NCI-H345 treated with DMSO at 0.1 percent for 48 hours (cell line): ENCODE measurements at regions not wholly inside any gene's neighbourhood (a gene's known extent, or its start where the extent isn't known, plus 50 kb on each side); places are given as distances from the start of the nearest gene placed in this dataset.
"Not testable (repeated sequence)": the region's sequence is repeated elsewhere in the genome, so short reads cannot be mapped to it uniquely, and the experiment has no call there.

Source experiments
- DNase-seq: peaks from one replicate; lab custom pipeline; 2025; ENCODE audit not compliant: unreplicated experiment; lab: John Stamatoyannopoulos, UW

DNA sequence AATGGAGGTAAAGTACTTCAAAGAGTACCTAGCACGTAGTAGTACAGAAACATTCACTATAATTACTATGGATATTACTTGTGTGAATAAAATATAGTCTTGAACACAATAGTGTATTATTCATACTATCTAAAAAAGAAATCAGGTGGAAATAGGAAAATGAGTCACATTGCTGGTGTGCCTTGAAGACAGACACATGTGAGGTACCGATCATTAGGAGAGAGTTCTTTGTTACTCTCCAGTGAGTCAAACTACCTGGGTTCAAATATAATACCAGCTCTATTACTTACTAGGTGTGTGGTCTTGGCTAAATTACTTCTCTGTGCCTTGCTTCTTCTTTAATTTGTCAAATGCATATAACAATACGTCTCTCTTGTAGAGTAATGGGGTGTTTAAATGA lies 50.8 kb upstream of the BEND6 start:
- no peak for DNase-seq

DNA sequence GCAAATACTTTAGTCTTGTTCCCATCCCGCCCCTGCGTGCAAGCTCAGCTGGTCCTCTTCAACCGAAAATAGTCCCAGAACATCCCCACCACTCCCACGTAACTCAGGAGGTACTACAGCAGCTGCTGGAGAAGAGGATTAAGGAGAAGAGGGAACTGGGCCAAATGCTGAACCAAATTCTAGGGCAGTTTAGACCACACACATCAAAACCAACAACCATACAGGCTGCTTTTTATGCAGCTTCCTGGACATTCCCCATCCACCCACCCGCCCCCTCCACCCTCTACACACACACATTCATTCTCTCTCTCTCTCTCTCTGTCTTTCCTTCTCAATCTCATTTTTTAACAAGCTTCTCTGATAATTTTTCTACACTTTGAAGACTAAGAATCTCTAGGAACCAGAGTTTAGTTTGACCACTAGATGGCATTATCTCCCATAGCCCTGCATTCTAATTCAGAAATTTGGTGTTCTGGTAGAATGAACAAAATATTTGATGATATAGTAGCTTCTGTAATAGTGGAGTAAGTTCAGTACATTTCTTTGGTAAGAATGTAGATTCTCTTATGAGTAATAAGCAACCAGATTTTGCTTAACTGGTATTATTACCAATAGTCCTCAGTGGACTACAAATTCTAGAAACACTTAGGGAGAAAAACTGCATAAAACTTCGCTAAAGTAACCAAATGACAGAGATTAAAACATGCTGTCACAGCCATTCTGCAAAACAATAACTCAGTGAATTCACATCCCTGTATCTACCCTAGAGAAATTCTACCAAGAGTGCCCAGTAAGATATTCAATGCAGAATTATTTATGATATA lies 52.1 kb upstream of the BEND6 start:
- DNase-seq: peak; percentile 13

DNA sequence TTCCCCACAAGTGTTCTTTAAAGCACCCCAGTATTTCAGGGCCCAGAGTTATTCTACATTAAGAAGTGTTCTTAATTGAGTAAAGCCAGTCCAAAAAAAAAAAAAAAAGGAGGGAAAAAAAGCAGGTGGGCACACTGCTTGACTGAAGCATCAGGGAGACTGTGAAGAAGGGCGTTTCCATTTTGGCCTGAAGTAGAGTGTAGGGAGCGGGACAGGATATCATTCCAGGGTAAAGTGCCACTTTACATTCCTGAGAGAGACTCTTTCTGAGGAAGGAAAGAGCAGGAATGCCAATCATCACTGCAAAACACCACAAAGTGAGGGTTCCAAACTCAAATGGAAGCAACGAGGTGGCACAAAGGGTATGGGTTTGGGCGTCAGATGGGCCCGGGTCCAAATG lies 54.1 kb upstream of the BEND6 start:
- no peak for DNase-seq

- no peak for DNase-seq
These were observed 55.2 kb upstream of the BEND6 start for GRCh38 chr6:56899753-56900152.

- no peak for DNase-seq
These were observed 55.6 kb upstream of the BEND6 start for GRCh38 chr6:56899311-56899710.

DNA sequence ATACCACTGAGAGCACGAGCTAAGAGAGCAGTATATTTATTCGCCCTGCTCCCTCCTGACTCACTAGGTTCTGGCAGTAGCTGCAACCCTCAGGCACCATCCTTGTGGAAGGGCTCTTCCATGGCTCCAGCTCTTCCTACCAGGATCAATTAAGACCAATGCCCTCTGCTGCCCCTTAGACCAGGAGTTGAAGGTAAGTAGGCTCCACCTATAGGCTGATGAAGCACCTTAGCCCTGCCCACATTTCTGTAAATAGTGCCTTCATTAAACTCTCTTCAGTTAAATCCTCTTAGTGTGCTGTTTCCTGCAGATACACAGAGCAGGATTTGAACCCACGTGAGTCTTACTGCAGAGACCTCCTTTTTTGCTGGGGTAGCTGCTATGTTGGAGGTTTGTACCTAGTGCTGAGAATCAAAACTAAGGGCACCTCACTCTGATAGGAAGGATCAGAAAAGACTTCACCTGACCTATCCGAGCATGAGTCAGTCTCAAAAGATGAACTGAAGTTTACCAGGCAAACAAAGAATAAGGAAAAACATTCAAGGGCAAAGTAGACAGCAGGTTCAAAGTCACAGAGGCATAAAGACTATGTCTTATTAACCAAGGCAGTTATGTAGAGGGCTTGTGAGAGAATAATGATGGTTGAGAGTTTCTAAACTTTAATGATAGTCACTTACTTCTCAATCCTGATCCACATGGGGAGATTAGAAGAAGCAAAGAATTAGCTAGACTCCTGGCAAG lies 56.9 kb upstream of the BEND6 start:
- no peak for DNase-seq

- no peak for DNase-seq
These were observed 63.2 kb upstream of the BEND6 start for GRCh38 chr6:56891754-56892153.

DNA sequence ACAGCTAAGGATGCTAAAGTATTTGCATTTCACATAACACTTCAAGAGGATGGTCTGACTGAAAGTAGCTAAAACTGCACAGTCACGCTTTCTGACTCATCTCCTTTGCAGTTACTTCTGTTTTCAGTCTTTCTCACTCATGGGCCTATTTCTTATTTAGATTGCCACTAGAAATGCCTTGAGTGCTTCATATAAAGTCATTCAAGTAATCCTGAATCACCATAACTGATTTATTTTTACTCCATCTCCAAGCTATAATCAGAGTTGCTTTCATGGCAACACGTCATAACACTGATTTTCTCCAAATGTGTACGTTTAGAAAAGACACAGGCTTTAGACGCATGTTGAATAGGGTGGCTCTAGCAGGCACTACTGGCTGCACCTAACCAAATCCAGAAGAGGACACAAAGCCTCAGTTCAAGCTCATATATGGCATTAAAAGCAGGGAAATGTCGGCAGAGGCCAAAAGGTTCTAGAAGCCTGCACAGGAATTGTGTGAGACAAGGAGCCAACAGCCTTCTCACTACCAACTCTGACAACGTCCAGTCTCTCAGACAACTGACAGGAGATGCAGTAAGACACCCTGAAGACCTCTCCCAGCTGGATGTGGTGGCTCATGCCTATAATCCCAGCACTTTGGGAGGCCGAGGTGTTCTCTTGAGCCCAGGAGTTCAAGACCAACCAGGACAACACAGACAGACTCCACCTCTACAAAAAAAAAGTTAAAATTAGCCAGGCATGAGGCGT lies 64.1 kb upstream of the BEND6 start:
- no peak for DNase-seq

DNA sequence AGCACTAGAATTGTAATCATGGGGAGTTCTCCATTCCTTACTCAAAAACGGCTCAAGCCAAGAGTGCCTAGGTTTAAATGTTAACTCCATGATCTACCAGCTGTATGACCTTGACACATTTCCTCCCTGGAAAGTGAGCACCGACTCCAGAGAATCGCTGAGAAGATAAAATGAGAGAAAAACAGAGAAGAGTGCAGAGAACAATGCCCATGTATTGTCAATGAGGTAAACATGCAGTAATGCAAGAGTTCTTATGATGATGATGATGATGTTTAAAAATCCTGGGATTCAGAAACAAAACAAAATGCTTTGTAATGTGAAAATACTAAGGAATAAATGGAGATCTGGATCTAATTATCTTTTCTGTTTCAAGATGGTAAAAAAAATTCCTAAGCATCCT lies 64.8 kb upstream of the BEND6 start:
- DNase-seq: no peak

GRCh38 chr6:56889492-56889891 lies 65.4 kb upstream of the BEND6 start:
- no peak for DNase-seq

GRCh38 chr6:56888687-56889086 lies 66.2 kb upstream of the BEND6 start:
- DNase-seq: no peak

GRCh38 chr6:56887086-56887485 lies 67.8 kb upstream of the BEND6 start:
- no peak for DNase-seq

- DNase-seq: no peak
These were observed 77.0 kb upstream of the BEND6 start for GRCh38 chr6:56877922-56878321.

- no peak for DNase-seq
These were observed 78.9 kb upstream of the BEND6 start for GRCh38 chr6:56875961-56876360.

GRCh38 chr6:56875523-56875922 lies 79.4 kb upstream of the BEND6 start:
- no peak for DNase-seq

DNA sequence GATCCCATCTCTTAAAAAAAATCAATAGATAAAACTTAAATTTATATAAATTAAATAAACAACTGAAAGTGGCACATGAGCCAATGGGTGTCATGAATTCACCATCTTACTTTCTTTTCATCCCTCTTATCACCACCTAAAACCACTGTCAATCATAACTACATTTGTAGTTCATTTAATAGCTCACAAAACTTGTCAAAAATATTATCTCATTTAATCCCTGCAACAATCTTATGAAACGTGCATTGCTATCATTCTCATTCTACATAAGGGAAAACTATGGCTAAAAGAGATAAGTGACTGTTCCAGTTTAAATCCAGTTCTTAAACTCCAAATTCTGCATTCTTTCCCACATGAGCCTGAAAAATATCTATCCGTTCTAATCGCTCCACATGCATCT lies 80.6 kb upstream of the BEND6 start:
- DNase-seq: no peak

GRCh38 chr6:56870053-56870452 lies 84.9 kb upstream of the BEND6 start:
- DNase-seq: not testable (repeated sequence)

- no peak for DNase-seq
These were observed 85.6 kb upstream of the BEND6 start for GRCh38 chr6:56869346-56869745.

DNA sequence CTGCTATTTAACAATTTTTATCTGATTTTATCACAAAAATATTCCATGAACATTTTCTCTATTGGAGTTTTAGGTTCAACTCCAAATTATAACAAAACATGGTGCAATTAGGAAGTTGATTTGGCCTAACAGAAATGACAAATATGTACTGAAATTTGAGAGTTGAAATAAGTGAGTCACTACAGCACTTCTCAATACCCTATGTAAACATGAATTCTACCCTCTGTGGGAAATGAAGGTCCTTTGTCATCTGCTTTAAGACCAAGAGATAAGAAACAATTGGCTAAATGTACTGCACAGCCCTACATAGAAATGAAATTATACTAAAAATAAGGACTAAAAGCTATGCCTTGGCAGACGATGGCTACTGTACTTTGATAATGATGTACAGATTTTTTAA lies 86.2 kb upstream of the BEND6 start:
- DNase-seq: no peak

- no peak for DNase-seq
These were observed 87.9 kb upstream of the BEND6 start for GRCh38 chr6:56866917-56867522.

GRCh38 chr6:56865081-56865875 lies 89.6 kb upstream of the BEND6 start:
- no peak for DNase-seq
